LoVo (cell line): ENCODE measurements at regions not wholly inside any gene's neighbourhood (a gene's known extent, or its start where the extent isn't known, plus 50 kb on each side); places are given as distances from the start of the nearest gene placed in this dataset.

ENCODE experiments used
- DNase-seq: peaks from one replicate; pipeline ENCODE4 v3.0.0-alpha.2; 2016; ENCODE audit warnings: low spot score

DNA sequence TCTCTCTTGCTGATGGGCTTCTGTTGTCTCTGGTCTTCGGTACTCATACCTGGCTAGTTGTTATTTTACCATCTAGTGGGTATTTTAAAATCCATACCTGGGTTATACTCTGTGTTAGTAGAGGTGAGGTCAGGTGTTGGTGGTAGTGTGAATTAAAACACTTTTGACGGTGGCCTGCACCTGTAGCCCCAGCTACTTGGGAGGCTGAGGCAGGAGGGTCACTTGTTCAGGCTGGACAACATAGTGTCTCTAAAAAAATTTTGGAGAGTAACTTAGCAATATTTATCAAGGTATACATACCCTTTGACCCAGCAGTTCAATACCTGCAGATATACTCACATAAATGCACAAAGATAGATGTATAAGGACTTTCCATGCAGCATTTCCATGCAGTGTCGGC, 55.4 kb downstream of the GSX1 start:
- DNase-seq, result no peak

DNA sequence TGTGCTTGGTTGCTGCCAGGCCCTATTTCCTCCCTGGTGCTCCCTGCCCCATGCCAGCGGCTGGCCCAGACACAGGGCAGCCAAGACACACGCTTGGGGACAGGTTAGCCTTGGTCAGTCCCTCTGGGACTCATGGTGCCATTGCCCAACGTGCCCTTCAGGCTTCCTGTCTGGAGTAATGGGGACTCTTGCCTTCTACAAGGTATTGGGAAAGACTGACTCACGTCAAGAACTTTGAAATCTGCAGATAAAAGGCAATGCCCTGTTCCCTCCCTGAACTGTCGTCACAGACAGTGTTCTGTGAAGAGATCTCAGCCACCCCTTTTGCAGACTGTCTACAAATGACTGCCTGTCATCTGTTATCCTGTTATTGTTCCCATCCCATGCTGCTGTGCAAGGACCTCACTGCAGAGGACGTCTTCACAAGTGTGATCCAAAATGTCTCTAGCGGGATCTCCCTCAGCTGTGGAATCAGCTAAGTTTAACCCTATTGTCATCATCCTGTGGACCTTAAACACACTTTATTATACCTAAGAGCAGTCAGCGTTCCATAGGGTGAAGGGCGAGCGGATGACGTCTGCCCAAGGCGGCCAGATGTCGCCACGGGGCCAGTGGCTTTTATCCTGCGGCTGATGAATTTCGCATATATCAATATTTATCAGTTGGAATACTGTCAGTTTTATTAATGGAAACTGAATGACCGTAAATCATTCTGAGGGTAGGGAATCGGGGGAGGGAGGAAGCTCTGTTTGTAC, 59.0 kb downstream of the GSX1 start:
- DNase-seq, result no peak

DNA sequence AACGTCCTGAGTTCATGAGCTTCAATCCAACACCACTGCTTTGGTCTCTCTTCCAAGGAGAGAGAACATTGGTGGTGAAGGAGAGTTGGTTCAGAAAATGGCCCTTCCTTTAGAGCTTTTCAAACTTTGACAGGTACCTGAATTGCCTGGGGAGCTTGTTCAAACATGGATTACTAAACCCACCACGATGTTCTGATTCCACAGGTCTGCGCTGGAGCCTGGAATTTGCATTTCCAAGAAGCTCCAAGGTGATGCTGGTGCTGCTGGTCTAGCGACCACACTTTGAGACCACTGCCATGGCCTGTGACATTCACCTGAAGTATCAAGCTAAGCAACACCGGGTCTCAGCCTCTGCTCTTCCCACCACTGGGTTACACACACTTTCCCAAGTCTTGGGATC, 60.2 kb downstream of the GSX1 start:
- no peak for DNase-seq

DNA sequence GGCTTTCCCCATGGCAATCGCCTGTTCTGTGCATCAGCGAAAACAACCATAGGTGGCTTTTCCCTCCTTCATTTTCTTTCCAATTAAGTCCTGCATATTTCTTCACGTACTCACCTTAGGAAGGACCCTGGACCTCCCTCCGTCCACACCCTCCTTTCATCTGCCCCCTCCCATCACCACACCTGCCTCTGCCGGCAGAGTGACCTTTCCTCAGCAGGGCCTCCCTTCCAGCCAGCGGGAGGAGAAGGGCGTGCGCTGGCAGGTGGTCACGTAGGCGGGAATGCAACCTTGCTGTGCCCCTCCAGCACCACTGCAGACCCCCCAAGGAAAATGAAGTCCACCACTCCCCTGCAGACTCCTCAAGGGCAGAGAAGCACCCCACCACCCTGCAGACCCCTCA, 61.1 kb downstream of the GSX1 start:
- DNase-seq, result no peak

DNA sequence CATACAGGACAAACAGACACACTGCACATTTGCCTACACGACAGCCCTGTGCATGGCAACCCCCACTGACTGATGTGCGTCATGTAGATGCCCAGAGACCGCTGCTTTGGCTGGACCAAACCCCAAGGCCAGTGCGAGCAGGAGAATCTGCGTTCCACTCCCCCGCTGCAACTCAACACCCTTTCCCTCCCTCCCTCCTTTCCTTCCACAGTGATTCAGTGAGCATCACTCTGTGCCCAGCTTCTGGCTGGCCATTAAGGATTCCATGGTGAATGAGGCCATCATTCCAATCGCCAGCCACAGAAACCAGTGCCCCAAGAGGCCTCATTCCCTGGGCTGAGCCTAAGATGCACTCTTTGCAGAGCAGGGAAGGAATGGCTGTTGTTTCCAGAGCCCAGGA, 61.6 kb downstream of the GSX1 start:
- DNase-seq, result no peak

DNA sequence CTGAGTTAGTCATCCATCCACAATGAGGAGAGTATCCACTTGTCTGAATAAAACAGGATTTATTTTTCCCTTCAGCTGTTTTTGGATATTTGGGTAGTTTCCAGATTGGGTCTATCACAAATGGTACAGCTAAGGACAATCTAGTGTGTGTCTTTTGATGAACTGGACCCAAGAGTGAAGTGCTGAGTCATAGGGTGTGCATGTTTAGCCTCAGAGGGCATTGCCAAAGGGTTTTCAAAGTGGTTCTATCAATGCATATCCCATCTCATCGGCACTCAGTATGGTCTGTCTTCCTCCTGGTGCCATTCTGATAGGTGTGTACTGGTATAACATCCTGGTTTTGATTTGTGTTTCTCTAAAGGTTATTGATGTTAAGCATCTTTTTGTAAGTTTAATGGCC, 62.3 kb downstream of the GSX1 start:
- DNase-seq, result no peak

DNA sequence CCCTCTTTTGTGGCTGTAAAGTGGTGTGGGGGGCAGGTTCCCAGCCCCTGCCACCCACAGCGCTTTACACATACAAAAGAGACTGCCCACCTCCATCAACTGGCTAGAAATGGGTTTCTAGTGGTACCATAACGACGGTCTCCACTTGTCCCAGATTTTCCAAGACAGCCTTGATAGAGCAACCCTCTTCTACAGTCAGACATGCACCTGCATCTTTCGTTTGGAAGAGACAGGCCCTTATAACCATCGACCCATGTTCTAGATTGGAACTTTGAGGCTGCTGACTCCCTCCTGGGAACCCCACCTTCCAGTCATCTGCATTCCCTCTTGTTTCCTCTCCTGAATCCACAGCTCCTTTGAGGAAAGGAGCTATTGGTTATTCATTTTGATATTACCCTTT, 63.1 kb downstream of the GSX1 start:
- no peak for DNase-seq

DNA sequence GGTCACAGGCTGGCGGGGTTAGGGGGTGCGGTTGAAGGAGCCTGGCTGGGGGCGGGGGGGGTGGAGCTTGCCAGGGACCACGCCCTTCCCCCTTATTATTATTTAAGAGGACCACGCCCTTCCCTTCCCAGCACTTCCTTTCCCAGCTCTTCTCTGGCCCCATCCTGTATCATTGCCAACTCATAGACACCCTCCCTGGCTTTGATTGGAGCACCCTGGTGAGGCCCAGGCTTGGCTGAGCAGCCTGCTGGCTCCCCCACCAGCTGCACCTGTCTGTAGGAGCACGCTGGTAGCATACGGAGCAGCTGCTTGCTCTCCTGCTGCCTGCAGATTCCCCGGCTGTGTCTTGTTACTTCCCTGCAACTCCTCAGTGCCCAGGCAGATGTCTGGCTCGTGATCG, 62.5 kb upstream of the PDX1 start:
- no peak for DNase-seq

DNA sequence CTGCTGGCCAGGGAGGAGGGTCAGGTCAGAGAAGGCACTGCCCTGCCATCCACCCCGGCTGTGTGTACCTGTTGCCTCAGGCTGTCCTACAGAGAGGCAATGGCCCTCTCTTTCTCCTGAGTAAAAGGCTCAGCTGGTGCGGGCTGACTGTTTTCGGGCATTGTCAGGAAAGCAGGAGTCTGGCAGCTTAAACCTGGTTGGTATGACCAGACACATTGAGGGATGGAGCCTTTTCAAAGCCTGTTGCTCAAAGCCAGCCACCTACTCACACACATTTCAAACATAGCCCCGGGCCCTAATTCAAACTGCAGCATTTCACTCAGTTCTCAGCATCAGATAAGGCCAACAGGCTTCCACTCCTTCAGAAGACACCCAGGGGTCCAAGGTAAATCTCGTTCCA, 61.8 kb upstream of the PDX1 start:
- no peak for DNase-seq

DNA sequence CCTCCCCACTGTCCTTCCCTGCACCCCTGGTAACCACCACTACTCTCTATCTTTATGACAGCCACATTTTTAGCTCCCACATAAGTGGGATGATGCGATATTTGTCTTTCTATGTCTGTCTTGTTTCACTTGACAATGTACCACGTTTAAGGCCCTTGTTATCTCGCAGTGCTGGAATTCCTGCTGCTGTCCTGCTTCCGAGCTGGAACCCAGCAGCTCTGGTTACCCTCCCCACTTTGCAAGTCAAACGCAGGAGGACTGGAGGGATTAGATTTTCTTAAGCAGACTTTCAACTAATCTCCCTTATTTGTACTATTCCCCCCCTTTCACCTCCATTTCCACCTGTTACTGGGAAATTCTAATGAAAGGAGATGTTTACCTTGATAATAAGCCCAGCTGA, 59.1 kb upstream of the PDX1 start:
- no peak for DNase-seq

DNA sequence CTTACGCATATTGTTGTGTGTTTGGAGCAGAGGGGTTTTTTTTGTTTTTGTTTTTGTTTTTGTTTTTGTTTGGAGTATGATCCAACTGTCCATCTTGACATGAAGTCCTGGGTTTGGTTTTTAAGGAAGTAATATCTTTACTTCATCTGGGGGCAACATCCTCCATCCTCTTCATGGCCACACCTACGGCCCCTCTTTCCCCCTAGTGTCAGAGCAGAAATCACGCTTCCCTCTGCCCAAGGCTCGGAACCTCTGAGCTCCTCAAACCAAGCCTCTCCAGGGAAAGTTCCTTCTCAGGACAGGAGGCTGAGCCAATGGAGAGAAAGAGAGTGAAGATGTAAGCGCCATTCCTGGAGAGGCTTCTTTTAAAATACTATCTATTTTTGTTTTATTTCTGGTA, 58.6 kb upstream of the PDX1 start:
- no peak for DNase-seq

DNA sequence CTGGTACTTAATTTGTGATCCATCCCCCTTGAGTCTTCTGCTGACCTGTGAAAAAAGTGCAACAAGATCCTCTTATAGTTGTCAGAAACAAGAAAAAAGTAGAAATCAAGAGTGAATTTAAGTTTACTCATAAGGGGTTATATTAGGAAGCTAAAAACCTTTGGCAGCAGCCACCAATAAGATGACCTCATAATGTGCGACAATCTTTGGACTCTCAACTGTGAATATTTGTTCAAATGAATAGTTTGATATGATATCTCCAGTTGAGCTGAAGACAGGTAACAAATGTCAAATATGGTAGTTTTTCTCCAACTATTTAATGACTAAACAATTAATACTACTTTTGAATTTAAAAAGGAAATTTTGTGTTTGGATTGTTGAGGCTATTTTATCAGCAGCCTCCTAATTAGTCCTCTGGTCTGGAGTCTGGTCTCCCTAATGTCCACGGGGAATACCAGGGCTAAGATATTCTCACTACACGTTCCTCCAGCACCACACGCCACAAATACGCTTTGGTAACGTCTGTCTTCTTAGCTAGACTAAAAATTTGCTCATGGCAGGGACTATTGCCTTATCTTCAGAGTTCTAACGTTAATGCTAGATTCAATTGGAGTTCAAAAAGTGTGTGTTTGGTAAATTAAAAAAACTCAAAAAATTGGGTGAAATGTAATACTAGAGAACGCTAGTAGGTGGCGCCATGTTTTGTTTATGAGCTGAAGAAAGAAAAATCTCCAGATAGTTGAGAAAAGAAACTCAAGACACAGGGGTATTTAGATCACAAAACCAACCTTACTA, 51.0 kb upstream of the PDX1 start:
- DNase-seq, result peak; percentile 22

DNA sequence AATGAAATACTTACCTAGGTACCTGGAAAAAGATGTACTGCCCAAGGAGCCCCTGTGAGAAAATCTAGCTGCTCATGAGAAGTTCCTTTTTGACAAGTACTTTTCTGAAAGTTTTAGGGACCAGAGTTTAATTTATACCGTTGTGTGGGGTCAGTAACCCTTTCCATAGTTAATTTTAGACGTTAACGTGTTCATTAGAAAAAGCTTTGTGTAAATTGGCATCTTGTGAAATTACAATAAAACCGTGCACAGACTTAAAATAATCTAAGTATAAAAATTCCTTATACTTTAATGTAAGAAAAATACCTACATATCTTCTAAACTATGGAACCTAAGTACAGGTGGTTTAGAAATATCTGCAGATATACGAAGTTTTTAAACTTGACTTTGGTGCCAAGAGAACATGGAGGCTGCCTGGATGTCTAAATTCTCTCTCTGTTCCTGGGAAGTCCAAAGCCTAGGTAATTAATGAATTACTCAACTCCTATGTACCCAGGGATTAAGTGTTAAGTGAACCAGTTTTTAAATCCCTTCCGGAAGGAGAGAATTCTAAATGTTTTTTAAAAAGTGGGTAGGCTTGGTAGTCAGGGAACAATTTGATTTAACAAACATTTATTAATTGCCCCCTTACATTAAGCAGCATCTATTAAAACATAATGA, 50.2 kb upstream of the PDX1 start:
- no peak for DNase-seq
